GM21825 (cell line): ENCODE measurements at regions not wholly inside any gene's neighbourhood (a gene's known extent, or its start where the extent isn't known, plus 50 kb on each side); places are given as distances from the start of the nearest gene placed in this dataset.
"Not testable (repeated sequence)": the region's sequence is repeated elsewhere in the genome, so short reads cannot be mapped to it uniquely, and the experiment has no call there.

Experiments used
- ATAC-seq: cut with Tn5 transposase; IDR thresholded peaks from one replicate; pipeline ENCODE4 v1.9.1; 2021; ENCODE audit warnings: mild to moderate bottlenecking, moderate library complexity; ENCODE audit not compliant: unreplicated experiment

- no peak for ATAC-seq
These were observed 125.2 kb upstream of the TFPI start for GRCh38 chr2:187679454-187679853.

GRCh38 chr2:187684174-187684573 is 129.9 kb upstream of the TFPI start:
- ATAC-seq, result no peak

DNA sequence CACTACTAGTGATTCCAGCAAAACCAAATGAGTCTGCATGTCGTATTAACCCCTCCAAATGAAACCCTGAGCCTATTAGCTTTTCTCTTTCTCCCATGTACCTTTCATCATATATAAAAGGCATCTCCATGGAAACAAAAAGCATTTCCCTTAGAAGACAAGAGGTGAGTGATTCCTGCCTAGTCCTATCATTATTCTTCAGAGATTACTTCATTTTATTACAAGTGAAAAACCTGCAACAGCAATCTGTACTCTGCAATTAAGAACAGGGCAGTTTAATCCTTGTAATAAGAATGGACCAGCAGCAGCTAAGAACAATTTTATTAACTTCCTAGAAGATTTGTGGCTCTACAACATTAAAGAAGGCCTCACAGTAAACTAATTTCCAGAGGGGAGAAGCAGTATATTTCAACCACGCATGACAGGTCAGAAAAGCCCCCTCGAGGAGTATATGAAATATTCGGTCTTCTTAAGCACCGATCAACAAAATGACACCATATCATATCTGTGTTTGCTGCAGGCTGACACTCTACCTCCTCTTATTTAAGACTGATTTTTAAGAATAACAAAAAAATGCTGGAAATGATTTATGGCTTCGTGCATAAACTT is 132.3 kb upstream of the TFPI start:
- no peak for ATAC-seq

DNA sequence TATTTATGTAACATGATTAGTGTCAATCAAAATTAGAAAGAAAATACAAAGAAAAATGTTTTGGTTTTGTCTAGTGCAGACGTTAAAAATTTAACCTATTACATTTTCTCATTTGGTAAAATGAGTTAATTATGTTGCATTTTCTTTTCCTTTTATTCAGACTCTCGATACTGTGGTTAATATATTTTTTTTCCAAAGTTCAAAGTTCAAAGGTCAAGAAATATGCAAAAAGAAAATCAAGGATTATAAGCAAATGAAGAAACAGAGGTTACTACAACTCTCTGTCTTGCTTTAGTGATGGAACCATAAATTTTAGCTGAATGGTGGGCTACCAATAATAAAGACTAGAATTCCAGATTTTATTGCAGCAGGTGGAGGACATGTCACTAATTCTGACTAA is 133.3 kb upstream of the TFPI start:
- ATAC-seq, result no peak

- no peak for ATAC-seq
These were observed 135.1 kb upstream of the TFPI start for GRCh38 chr2:187689372-187689771.

GRCh38 chr2:187693923-187694322 is 139.7 kb upstream of the TFPI start:
- ATAC-seq, result no peak

- not testable (repeated sequence) for ATAC-seq
These were observed 142.4 kb upstream of the TFPI start for GRCh38 chr2:187696644-187697043.

GRCh38 chr2:187698374-187699110 is 144.3 kb upstream of the TFPI start:
- ATAC-seq, result no peak

- no peak for ATAC-seq
These were observed 147.9 kb upstream of the TFPI start for GRCh38 chr2:187702157-187702556.

DNA sequence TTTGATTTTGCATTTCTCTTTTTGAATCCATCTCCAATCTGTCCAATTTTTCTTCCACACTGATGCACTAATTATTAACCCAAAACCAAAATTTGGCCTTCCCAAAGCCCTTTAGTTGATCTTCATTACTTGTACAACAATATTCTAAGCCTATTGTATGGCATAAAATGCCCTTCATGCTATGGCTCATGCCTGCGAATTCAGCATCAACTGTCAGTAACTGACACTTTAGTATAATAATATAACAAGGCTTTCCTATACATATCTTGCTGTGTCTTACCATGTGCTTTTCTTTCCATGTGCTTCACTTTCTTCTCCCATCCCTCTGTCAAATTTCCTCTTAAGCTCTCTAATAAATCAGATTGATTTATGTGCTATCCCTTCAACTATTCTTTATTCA is 154.0 kb upstream of the TFPI start:
- ATAC-seq, result no peak

DNA sequence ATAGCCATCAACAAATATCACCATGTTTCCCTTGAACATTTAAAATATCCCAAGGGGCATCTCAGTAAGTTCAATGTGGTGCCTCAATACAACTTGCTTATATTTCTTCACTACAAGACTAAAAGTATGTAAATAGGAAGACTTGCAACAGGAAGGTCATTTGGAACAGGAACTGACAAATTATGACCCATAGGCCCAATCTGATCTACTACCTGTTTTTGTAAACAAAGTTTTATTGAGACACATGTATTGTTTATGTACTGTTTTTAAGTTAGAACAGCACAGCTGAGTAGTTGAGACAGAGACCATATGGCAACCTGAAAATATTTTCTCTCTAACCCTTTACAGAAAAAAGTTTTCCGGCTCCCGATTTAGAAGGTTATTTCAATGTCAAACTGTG is 154.8 kb upstream of the TFPI start:
- no peak for ATAC-seq

- ATAC-seq, result no peak
These were observed 156.7 kb upstream of the TFPI start for GRCh38 chr2:187710791-187711521.

DNA sequence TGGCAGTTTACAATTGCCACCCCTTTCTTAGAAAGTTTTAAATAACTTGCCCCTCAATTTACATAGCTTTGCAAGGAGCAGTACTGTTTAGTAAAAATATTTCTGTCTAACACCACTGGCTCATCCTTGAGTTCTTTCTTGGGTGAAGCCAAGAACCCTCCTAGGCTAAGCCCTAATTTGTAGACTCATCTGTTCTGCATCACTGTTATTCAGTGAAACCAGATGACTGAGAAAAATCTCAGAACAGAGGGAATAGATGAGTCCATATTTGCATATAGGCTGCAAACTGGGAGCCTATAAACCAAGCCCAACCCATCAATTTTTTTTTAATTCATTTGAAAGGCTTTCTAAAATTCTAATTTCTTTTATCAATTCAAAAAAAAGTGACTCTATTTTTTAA is 161.4 kb upstream of the TFPI start:
- no peak for ATAC-seq

GRCh38 chr2:187716301-187716700 is 162.1 kb upstream of the TFPI start:
- ATAC-seq, result no peak

DNA sequence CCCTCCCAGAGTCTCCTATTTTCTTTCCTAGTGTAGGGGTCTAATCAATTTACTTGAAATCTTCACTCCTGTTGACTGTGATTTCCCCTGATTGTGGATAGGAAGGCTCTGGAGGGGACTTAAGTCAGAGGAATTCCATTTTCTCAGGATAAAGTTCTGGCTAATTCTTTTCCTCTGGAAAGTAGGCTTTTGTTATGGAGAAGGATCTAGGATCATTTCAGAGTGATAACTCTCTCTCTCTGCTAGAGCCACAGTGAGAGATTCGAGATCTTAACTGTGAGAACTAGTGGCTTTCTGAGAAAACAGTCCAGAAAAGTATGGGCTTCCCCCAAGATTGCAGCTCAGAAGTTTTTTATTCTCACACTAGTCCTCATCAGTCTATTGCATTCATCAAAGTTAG is 163.9 kb upstream of the TFPI start:
- ATAC-seq, result no peak

GRCh38 chr2:187719510-187719909 is 165.3 kb upstream of the TFPI start:
- ATAC-seq, result no peak

DNA sequence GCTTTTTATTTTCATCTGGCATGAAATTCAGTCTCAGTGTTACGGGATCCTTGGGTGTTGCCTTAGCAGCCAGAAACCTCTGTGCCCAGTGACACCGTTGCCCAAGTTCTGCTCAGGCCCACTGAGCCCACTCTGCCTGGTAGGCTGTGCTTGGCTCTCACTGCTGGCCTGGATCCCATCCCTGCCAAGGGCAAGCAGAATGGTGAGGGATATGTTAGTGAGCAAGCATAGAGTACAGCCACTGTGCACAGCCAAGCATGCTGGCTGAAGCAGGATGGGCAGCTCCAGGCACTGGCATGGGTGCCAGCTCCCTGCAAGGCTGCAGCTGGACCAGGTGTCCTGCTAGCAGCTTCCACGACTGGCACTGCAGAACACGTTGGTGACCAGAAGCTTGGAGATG is 194.7 kb upstream of the TFPI start:
- no peak for ATAC-seq

GRCh38 chr2:187749804-187750431 is 195.7 kb upstream of the TFPI start:
- ATAC-seq, result no peak

GRCh38 chr2:187768995-187769394 is 214.8 kb upstream of the TFPI start:
- no peak for ATAC-seq

- ATAC-seq, result no peak
These were observed 215.2 kb upstream of the TFPI start for GRCh38 chr2:187769437-187769836.

- ATAC-seq, result no peak
These were observed 220.4 kb upstream of the TFPI start for GRCh38 chr2:187774551-187775071.
